ENCODE measurements at regions not wholly inside any gene's neighbourhood (a gene's known extent, or its start where the extent isn't known, plus 50 kb on each side); places are given as distances from the start of the nearest gene placed in this dataset.

DNA sequence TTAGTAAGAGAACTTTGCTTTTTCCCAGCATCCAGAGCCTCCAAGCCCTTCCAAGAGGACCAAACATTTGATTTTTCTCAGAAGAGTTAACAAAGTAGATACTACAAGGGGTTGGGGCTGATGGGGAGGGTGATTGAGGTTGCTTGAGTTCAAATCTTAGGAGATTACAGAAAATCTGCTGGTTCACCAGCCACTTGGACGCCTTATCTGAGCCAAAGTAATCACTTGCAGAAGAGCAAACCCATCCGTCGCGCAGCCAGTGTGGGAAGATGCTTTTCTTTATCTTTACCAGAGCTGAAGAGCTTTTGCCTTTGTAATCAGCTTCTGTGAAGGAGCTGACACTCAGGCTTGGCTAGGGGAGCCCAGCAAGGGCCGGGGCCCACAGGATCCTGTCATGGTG is 91.9 kb upstream of the CTTNBP2NL start:
- no peaks in the 10 kb centered on the region for H3K9me3 Mint-ChIP-seq (ENCODE audit: insufficient read depth)
- H3K4me3 ChIP-seq (ENCODE audit: control extremely low read depth in 1 of 5, extremely low read depth in 1 of 5, insufficient read depth in 1 of 5, low read depth in 2 of 5, low read length in 4 of 5) = no peak overlapping the region
- H3K9ac ChIP-seq (ENCODE audit: low read length) = no peak overlapping the region
- ATAC-seq (ENCODE audit: low read depth) (no peak), DNase-seq (no peak)
- no peak overlapping the region for H3K4me2 ChIP-seq (replicated peaks; ENCODE audit: low read depth, low read length, poor library complexity, severe bottlenecking)
- no peaks in the 10 kb centered on the region for H3K36me3 ChIP-seq (replicated peaks in 1 of 2; ENCODE audit: control extremely low read depth in 1 of 2, control insufficient read depth in 1 of 2, extremely low read depth in 1 of 2, insufficient read depth in 2 of 2, low read length in 1 of 2)
- peaks cover 24% of the 10 kb centered on the region for H3K27me3 Mint-ChIP-seq
- no peaks in the 10 kb centered on the region for H3K4me1 ChIP-seq (ENCODE audit: control insufficient read depth in 2 of 2, insufficient read depth in 2 of 2, low read length in 2 of 2)
- peaks cover 0 to 3% (median 0%) of the 10 kb centered on the region in 3 donors for H3K9me3 ChIP-seq (ENCODE audit: control extremely low read depth in 1 of 3, control insufficient read depth in 2 of 3, insufficient read depth in 1 of 3, low read length in 2 of 3)
- no peak overlapping the region for H3K4me3 Mint-ChIP-seq
- no peak overlapping the region for H2AFZ ChIP-seq (ENCODE audit: insufficient read depth, low read depth, low read length, poor library complexity, severe bottlenecking)
- ChIA-PET CTCF (no interaction called here), POLR2A (no interaction called here)
- H3K27me3 ChIP-seq (replicated peaks in 1 of 4; ENCODE audit: control extremely low read depth in 1 of 4, control insufficient read depth in 3 of 4, insufficient read depth in 4 of 4, low read length in 3 of 4) = no peaks in the 10 kb centered on the region
- 98% methylated on average over 5 of the region's 5 CpGs for WGBS (ENCODE audit: insufficient coverage)
- no peaks in the 10 kb centered on the region for H4K20me1 ChIP-seq (ENCODE audit: control insufficient read depth, insufficient read depth, low read length, poor library complexity, severe bottlenecking)
- H3K4me1 Mint-ChIP-seq = no peaks in the 10 kb centered on the region
- no peak for TF ChIP-seq EZH2 (IDR thresholded peaks at IDR 0.05; ENCODE audit: borderline replicate concordance, insufficient read depth, low read depth, low read length, poor library complexity, severe bottlenecking)
- TF ChIP-seq, protein P1, sequence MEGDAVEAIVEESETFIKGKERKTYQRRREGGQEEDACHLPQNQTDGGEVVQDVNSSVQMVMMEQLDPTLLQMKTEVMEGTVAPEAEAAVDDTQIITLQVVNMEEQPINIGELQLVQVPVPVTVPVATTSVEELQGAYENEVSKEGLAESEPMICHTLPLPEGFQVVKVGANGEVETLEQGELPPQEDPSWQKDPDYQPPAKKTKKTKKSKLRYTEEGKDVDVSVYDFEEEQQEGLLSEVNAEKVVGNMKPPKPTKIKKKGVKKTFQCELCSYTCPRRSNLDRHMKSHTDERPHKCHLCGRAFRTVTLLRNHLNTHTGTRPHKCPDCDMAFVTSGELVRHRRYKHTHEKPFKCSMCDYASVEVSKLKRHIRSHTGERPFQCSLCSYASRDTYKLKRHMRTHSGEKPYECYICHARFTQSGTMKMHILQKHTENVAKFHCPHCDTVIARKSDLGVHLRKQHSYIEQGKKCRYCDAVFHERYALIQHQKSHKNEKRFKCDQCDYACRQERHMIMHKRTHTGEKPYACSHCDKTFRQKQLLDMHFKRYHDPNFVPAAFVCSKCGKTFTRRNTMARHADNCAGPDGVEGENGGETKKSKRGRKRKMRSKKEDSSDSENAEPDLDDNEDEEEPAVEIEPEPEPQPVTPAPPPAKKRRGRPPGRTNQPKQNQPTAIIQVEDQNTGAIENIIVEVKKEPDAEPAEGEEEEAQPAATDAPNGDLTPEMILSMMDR (IDR thresholded peaks at IDR 0.05) = no peak
- no peaks in the 10 kb centered on the region for H3K79me2 ChIP-seq (ENCODE audit: control insufficient read depth, insufficient read depth, low read length)
- intact Hi-C loops (cut with micrococcal nuclease) = no loop called here
- H3K27ac Mint-ChIP-seq = no peak overlapping the region
- no peak overlapping the region for H3K27ac ChIP-seq (ENCODE audit: low read length in 2 of 2)

DNA sequence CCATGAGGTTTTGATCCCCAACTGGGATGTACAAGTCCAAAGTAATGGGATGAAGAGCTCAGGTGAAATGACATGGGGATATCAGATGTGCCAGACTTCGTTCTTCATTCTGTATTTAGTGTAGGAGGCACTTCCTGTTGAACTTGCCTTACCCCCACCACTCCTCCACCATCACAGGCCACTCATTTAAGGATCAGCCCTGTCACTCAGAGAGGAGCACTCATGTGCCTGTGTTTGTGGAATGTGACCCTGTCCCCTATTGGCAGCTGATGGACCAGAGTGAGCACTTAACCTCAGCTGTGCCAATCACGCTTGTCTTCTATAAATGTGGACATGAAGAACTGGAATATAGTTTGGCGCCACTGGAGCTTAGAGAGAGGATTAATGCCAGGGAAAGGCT is 91.4 kb upstream of the CTTNBP2NL start:
- Histone ChIP-seq H3K9ac (ENCODE audit: low read length) (no peak overlapping the region), H3K27ac (ENCODE audit: low read length in 2 of 2) (no peak overlapping the region), H3K36me3 (replicated peaks in 1 of 2; ENCODE audit: control extremely low read depth in 1 of 2, control insufficient read depth in 1 of 2, extremely low read depth in 1 of 2, insufficient read depth in 2 of 2, low read length in 1 of 2) (no peaks in the 10 kb centered on the region), H4K20me1 (ENCODE audit: control insufficient read depth, insufficient read depth, low read length, poor library complexity, severe bottlenecking) (no peaks in the 10 kb centered on the region), H3K4me2 (replicated peaks; ENCODE audit: low read depth, low read length, poor library complexity, severe bottlenecking) (no peak overlapping the region), H3K4me3 (ENCODE audit: control extremely low read depth in 1 of 5, extremely low read depth in 1 of 5, insufficient read depth in 1 of 5, low read depth in 2 of 5, low read length in 4 of 5) (no peak overlapping the region), H3K79me2 (ENCODE audit: control insufficient read depth, insufficient read depth, low read length) (no peaks in the 10 kb centered on the region), H2AFZ (ENCODE audit: insufficient read depth, low read depth, low read length, poor library complexity, severe bottlenecking) (no peak overlapping the region), H3K4me1 (ENCODE audit: control insufficient read depth in 2 of 2, insufficient read depth in 2 of 2, low read length in 2 of 2) (no peaks in the 10 kb centered on the region), H3K27me3 (replicated peaks in 1 of 4; ENCODE audit: control extremely low read depth in 1 of 4, control insufficient read depth in 3 of 4, insufficient read depth in 4 of 4, low read length in 3 of 4) (no peaks in the 10 kb centered on the region), H3K9me3 (ENCODE audit: control extremely low read depth in 1 of 3, control insufficient read depth in 2 of 3, insufficient read depth in 1 of 3, low read length in 2 of 3) (no peaks in the 10 kb centered on the region)
- ATAC-seq (ENCODE audit: low read depth) (no peak), DNase-seq (no peak)
- TF ChIP-seq, protein P1 (IDR thresholded peaks at IDR 0.05) = no peak
- no peak for TF ChIP-seq EZH2 (IDR thresholded peaks at IDR 0.05; ENCODE audit: borderline replicate concordance, insufficient read depth, low read depth, low read length, poor library complexity, severe bottlenecking)
- intact Hi-C loops (cut with micrococcal nuclease) = no loop called here
- no peak overlapping the region for H3K27ac Mint-ChIP-seq
- H3K4me3 Mint-ChIP-seq = no peak overlapping the region
- CTCF ChIA-PET = no interaction called here
- no CpG with 5 or more reads among the region's 3 CpGs for WGBS (ENCODE audit: insufficient coverage)
- H3K27me3 Mint-ChIP-seq = peaks cover 26% of the 10 kb centered on the region
- POLR2A ChIA-PET = no interaction called here
- H3K9me3 Mint-ChIP-seq (ENCODE audit: insufficient read depth) = no peaks in the 10 kb centered on the region
- no peaks in the 10 kb centered on the region for H3K4me1 Mint-ChIP-seq
